GM23248 (cell line): ENCODE measurements at regions not wholly inside any gene's neighbourhood (a gene's known extent, or its start where the extent isn't known, plus 50 kb on each side); places are given as distances from the start of the nearest gene placed in this dataset.

Experiments used
- DNase-seq: peaks from one replicate; pipeline ENCODE4 v3.0.0-alpha.2; 2015
- H2AFZ ChIP-seq: fragments of 200-600 bp; sonication (generic); 2 replicates; pipeline ENCODE4 v1.6.1; 2016; ENCODE audit warnings: antibody characterized with exemption
- H3F3A ChIP-seq: fragments of 200-600 bp; sonication (generic); 2 replicates; pipeline ENCODE4 v1.6.1; 2016; ENCODE audit warnings: mild to moderate bottlenecking, antibody characterized with exemption, mixed run types; ENCODE audit not compliant: insufficient read depth
- H3K27ac ChIP-seq: fragments of 200-600 bp; sonication (generic); 2 replicates; pipeline ENCODE4 v1.5.1; 2016; ENCODE audit warnings: mild to moderate bottlenecking
- H3K27me3 ChIP-seq: fragments of 200-600 bp; sonication (generic); replicated peaks from 2 replicates; pipeline ENCODE4 v1.6.1; 2016; ENCODE audit warnings: mild to moderate bottlenecking; ENCODE audit not compliant: insufficient read depth
- H3K36me3 ChIP-seq: fragments of 200-600 bp; sonication (generic); 2 replicates; pipeline ENCODE4 v1.6.1; 2016; ENCODE audit warnings: low read depth, mild to moderate bottlenecking
- H3K4me1 ChIP-seq: fragments of 200-600 bp; sonication (generic); 2 replicates; pipeline ENCODE4 v1.6.1; 2016; ENCODE audit warnings: mild to moderate bottlenecking; ENCODE audit not compliant: insufficient read depth
- H3K4me2 ChIP-seq: fragments of 200-600 bp; sonication (generic); one replicate; pipeline ENCODE4 v1.6.1; 2016; ENCODE audit warnings: mild to moderate bottlenecking; ENCODE audit not compliant: unreplicated experiment
- H3K4me3 ChIP-seq: fragments of 200-600 bp; sonication (generic); 2 replicates; pipeline ENCODE4 v1.5.1; 2016; ENCODE audit warnings: mild to moderate bottlenecking
- H3K79me2 ChIP-seq: fragments of 200-600 bp; sonication (generic); 2 replicates; pipeline ENCODE4 v1.6.1; 2016; ENCODE audit warnings: mild to moderate bottlenecking; ENCODE audit not compliant: insufficient read depth
- H3K9ac ChIP-seq: fragments of 200-600 bp; sonication (generic); 2 replicates; pipeline ENCODE4 v1.6.1; 2016; ENCODE audit warnings: mild to moderate bottlenecking
- H3K9me2 ChIP-seq: fragments of 200-600 bp; sonication (generic); 2 replicates; pipeline ENCODE4 v1.6.1; 2016; ENCODE audit warnings: mixed run types, mild to moderate bottlenecking, moderate library complexity; ENCODE audit not compliant: insufficient read depth
- H3K9me3 ChIP-seq: fragments of 200-600 bp; sonication (generic); one replicate; pipeline ENCODE4 v1.6.1; 2017; ENCODE audit warnings: low read depth
- H4K20me1 ChIP-seq: fragments of 200-600 bp; sonication (generic); 2 replicates; pipeline ENCODE4 v1.6.0; 2016; ENCODE audit not compliant: insufficient read depth
- EZH2 ChIP-seq: fragments of 200-600 bp; sonication (generic); IDR thresholded peaks from 2 replicates; pipeline ENCODE4 v1.6.1; 2018; ENCODE audit warnings: antibody characterized with exemption, mild to moderate bottlenecking; ENCODE audit not compliant: insufficient read depth, poor library complexity, severe bottlenecking
- EZH2phosphoT487 ChIP-seq: fragments of 200-600 bp; sonication (generic); IDR thresholded peaks from 2 replicates; pipeline ENCODE4 v1.6.1; 2018; ENCODE audit warnings: antibody characterized with exemption, moderate library complexity, mild to moderate bottlenecking, low read depth; ENCODE audit not compliant: insufficient read depth
- WGBS, 2 experiments: methylation state at CpG; one replicate each; pipeline ENCODE4 v1.1.6; 2015 to 2017; ENCODE audit warnings: low lambda C conversion rate in 2 of 2, low coverage in 1 of 2; ENCODE audit errors: missing lambda C conversion rate in 2 of 2; 5-methylcytosine and 5-hydroxymethylcytosine counted together
- in situ Hi-C: fragments of 300-500 bp; cut with MboI; formaldehyde crosslinking; loops from 2 replicates; pipeline ENCODE4 v1.15.0; 2020

DNA sequence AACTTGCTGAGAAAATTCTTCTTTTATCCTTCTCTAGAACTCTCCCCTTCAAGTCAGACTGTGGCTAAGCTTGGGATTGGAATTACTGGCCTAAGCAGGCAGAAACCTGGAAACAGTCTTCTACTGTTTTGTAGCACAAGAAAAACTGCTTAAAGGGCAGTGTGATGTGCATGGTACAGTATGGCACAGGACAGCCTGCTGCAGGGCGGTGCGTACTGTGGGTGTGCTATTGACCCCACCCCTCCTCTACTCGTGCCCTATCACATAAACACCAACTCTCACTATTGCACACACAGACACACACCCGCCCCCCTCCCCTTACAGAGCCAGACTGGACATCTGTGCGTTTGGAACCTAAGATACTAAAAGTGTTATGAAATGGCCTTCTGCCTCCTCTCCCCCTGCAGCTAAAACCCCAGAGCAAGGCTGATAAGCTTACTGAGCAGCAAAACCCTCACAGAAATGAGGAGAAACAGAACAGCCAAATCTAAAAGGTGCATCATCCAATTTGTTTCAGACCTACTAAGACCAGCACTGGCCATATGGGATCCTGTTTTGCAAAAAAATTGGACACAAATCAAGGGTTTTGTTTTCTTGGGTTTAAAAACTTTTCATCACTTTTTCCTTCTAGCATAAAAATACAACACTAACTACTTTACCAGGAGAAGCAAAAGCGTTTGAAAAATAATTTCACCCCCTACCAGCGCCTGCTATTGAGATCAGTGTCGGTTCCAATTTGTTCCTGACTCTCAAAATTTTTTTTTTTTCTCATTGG, 355.8 kb upstream of the LYPLAL1 start:
- Histone ChIP-seq H3K79me2 (no peaks in the 10 kb centered on the region), H3K9ac (no peak overlapping the region), H2AFZ (no peak overlapping the region), H3K4me3 (no peak overlapping the region), H3K27me3 (no peaks in the 10 kb centered on the region), H3K9me3 (no peaks in the 10 kb centered on the region), H3K4me1 (peaks cover 6% of the 10 kb centered on the region), H3F3A (peaks cover 9% of the 10 kb centered on the region; the same call in 1 of the 2 replicates), H4K20me1 (no peaks in the 10 kb centered on the region), H3K36me3 (no peaks in the 10 kb centered on the region), H3K9me2 (no peaks in the 10 kb centered on the region), H3K27ac (no peak overlapping the region), H3K4me2 (no peak overlapping the region)
- TF ChIP-seq EZH2 (no peak), EZH2phosphoT487 (no peak)
- WGBS, 2 experiments, result 64 to 70% methylated on average over 7 to 8 of the region's 8 CpGs
- no peak for DNase-seq
- in situ Hi-C loops, result no loop called here

DNA sequence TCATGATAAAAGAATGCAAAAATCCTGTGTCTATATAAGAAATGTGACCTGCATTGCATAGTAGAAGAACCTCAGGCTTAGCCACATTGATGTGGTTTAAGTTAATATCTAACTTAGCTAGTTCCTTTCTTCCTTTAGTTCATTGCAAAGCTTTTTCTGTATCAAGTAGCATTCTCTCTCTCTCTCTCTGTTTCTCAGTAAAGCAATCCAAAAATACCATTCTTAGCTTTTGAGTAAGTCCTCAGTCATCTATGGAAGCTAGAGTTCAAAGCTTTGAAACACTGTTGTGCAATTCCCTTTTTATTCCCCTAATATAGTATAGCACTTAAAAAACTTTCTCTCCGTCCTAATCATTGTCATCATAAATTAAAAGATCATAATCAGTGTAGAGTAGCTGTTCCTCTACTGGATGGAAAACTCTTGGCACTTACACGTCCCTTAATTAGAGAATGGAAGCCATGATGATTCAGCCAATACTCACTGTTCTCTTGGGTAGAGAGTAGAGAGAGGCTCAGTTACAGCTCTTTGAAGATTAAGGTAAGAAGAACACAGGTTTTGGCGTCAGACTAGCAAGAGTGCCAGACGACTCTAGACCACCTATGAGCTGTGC, 350.3 kb upstream of the LYPLAL1 start:
- no peaks in the 10 kb centered on the region for H3K9me3 ChIP-seq
- peak overlapping the region; percentile 32 for H3K4me2 ChIP-seq
- no peak for TF ChIP-seq EZH2
- TF ChIP-seq EZH2phosphoT487, result peak; percentile 93
- 32 to 34% methylated on average over 4 of the region's 4 CpGs for WGBS, 2 experiments
- in situ Hi-C loops, result no loop called here
- H3K27ac ChIP-seq, result peak overlapping the region; percentile 7
- peaks cover 22% of the 10 kb centered on the region for H3F3A ChIP-seq
- no peak overlapping the region for H2AFZ ChIP-seq
- no peaks in the 10 kb centered on the region for H3K9me2 ChIP-seq
- no peaks in the 10 kb centered on the region for H4K20me1 ChIP-seq
- H3K36me3 ChIP-seq, result no peaks in the 10 kb centered on the region
- H3K4me3 ChIP-seq, result no peak overlapping the region
- H3K4me1 ChIP-seq, result peaks cover 17% of the 10 kb centered on the region
- no peak overlapping the region for H3K9ac ChIP-seq
- H3K27me3 ChIP-seq, result 0 out of 2 replicates have a peak, but pooled peaks cover 6% of the 10 kb centered on the region
- no peaks in the 10 kb centered on the region for H3K79me2 ChIP-seq
- DNase-seq, result peak; percentile 88

GRCh38 chr1:218827486-218827885, 346.2 kb upstream of the LYPLAL1 start:
- H3K4me2 ChIP-seq, result no peak overlapping the region
- H3K4me1 ChIP-seq, result peaks cover 15% of the 10 kb centered on the region
- no peaks in the 10 kb centered on the region for H4K20me1 ChIP-seq
- no peaks in the 10 kb centered on the region for H3K79me2 ChIP-seq
- TF ChIP-seq EZH2phosphoT487, result no peak
- TF ChIP-seq EZH2, result no peak
- in situ Hi-C loops, result no loop called here
- H3K9ac ChIP-seq, result no peak overlapping the region
- H3K27me3 ChIP-seq, result 0 out of 2 replicates have a peak, but pooled peaks cover 6% of the 10 kb centered on the region
- H3F3A ChIP-seq, result peaks cover 17% of the 10 kb centered on the region
- no peaks in the 10 kb centered on the region for H3K9me2 ChIP-seq
- no peaks in the 10 kb centered on the region for H3K9me3 ChIP-seq
- H3K27ac ChIP-seq, result no peak overlapping the region
- no peak overlapping the region for H2AFZ ChIP-seq
- no peak for DNase-seq
- H3K4me3 ChIP-seq, result no peak overlapping the region
- H3K36me3 ChIP-seq, result no peaks in the 10 kb centered on the region

GRCh38 chr1:218828125-218828650, 345.5 kb upstream of the LYPLAL1 start:
- Histone ChIP-seq H3K27me3 (0 out of 2 replicates have a peak, but pooled peaks cover 6% of the 10 kb centered on the region), H3K4me2 (no peak overlapping the region), H3K9me3 (no peaks in the 10 kb centered on the region), H4K20me1 (no peaks in the 10 kb centered on the region), H3K9ac (no peak overlapping the region), H3K9me2 (no peaks in the 10 kb centered on the region), H3K79me2 (no peaks in the 10 kb centered on the region), H3K27ac (no peak overlapping the region), H3F3A (peaks cover 10% of the 10 kb centered on the region), H2AFZ (no peak overlapping the region), H3K4me1 (peaks cover 8% of the 10 kb centered on the region), H3K4me3 (no peak overlapping the region), H3K36me3 (no peaks in the 10 kb centered on the region)
- no peak for DNase-seq
- in situ Hi-C loops, result no loop called here
- WGBS, 2 experiments, result 81% methylated on average over 3 of the region's 3 CpGs
- TF ChIP-seq EZH2phosphoT487 (no peak), EZH2 (no peak)
